EH (cell line): ENCODE measurements at regions not wholly inside any gene's neighbourhood (a gene's known extent, or its start where the extent isn't known, plus 50 kb on each side); places are given as distances from the start of the nearest gene placed in this dataset.
A peak's percentile ranks its signal among the peaks of the same experiment; 100 is the strongest.

Experiments
- DNase-seq: peaks from one replicate; pipeline ENCODE4 v3.0.0-alpha.2; 2015; ENCODE audit warnings: low read depth

- DNase-seq = peak; percentile 31
Observed at GRCh38 chr15:62840526-62841268, 201.8 kb upstream of the TPM1 start.

- DNase-seq = peak; percentile 84
Observed at GRCh38 chr15:62841269-62841628, 201.3 kb upstream of the TPM1 start.

- DNase-seq = no peak
Observed at GRCh38 chr15:62841891-62842559, 200.5 kb upstream of the TPM1 start.

- no peak for DNase-seq
Observed at GRCh38 chr15:62843311-62843710, 199.2 kb upstream of the TPM1 start.

- DNase-seq = no peak
Observed at GRCh38 chr15:62844564-62845240, 197.8 kb upstream of the TPM1 start.

GRCh38 chr15:62845241-62846126 lies 197.1 kb upstream of the TPM1 start:
- DNase-seq = peak; percentile 53

- no peak for DNase-seq
Observed at GRCh38 chr15:62846131-62846804, 196.3 kb upstream of the TPM1 start.

- no peak for DNase-seq
Observed at GRCh38 chr15:62846805-62847495, 195.6 kb upstream of the TPM1 start.

GRCh38 chr15:62847900-62848489 lies 194.6 kb upstream of the TPM1 start:
- DNase-seq = peak; percentile 55

GRCh38 chr15:62848632-62849050 lies 193.9 kb upstream of the TPM1 start:
- DNase-seq = peak; percentile 56

GRCh38 chr15:62849316-62850106 lies 193.0 kb upstream of the TPM1 start:
- DNase-seq = peak; percentile 21

GRCh38 chr15:62850318-62850717 lies 192.2 kb upstream of the TPM1 start:
- no peak for DNase-seq

GRCh38 chr15:62850791-62851291 lies 191.7 kb upstream of the TPM1 start:
- DNase-seq = peak; percentile 93

- peak; percentile 26 for DNase-seq
Observed at GRCh38 chr15:62853114-62853840, 189.3 kb upstream of the TPM1 start.

- DNase-seq = no peak
Observed at GRCh38 chr15:62853841-62854225, 188.7 kb upstream of the TPM1 start.

- no peak for DNase-seq
Observed at GRCh38 chr15:62854420-62855084, 188.0 kb upstream of the TPM1 start.

- no peak for DNase-seq
Observed at GRCh38 chr15:62855085-62855476, 187.5 kb upstream of the TPM1 start.
